Upper lobe of left lung (tissue), 6 donors: ENCODE measurements at regions not wholly inside any gene's neighbourhood (a gene's known extent, or its start where the extent isn't known, plus 50 kb on each side); places are given as distances from the start of the nearest gene placed in this dataset.

Experiments
- ATAC-seq, 2 donors: fragments of 200-7000 bp; cut with Tn5 transposase; one replicate each; pipeline ENCODE4 v1.9.1; 2022; ENCODE audit warnings: mild to moderate bottlenecking in 2 of 2, moderate library complexity in 2 of 2; ENCODE audit not compliant: low FRiP score in 2 of 2
- DNase-seq, 2 donors: peaks; one replicate each; pipeline ENCODE4 v3.0.0-alpha.2; 2019 to 2020
- H3K27ac ChIP-seq, 4 donors: fragments of 200-600 bp; sonication (generic); one replicate each; pipeline ENCODE4 v1.5.1; 2016 to 2019
- H3K27me3 ChIP-seq, 4 donors: fragments of 200-600 bp; sonication (generic); one replicate each; pipeline ENCODE4 v1.5.1; 2017 to 2019
- H3K36me3 ChIP-seq, 4 donors: fragments of 200-600 bp; sonication (generic); one replicate each; pipeline ENCODE4 v1.5.1; 2016 to 2019
- H3K4me1 ChIP-seq, 4 donors: fragments of 200-600 bp; sonication (generic); one replicate each; pipeline ENCODE4 v1.5.1; 2018 to 2019
- H3K4me3 ChIP-seq, 4 donors: fragments of 200-600 bp; sonication (generic); one replicate each; pipeline ENCODE4 v1.5.1; 2017 to 2019; ENCODE audit warnings: mild to moderate bottlenecking in 2 of 4, moderate library complexity in 1 of 4
- H3K9me3 ChIP-seq, 4 donors: fragments of 200-600 bp; sonication (generic); one replicate each; pipeline ENCODE4 v1.5.1; 2018 to 2019
- CTCF ChIP-seq, 6 experiments: fragments of 450-650 bp in 4 of 6; fragments of 200-600 bp in 2 of 6; sonication (generic) in 2 of 6; IDR thresholded peaks; one replicate each; pipeline ENCODE4 v1.5.1; 2016 to 2019; ENCODE audit warnings: antibody characterized with exemption in 6 of 6
- EP300 ChIP-seq, 4 donors: sonication (generic); formaldehyde crosslinking; IDR thresholded peaks; one replicate each; pipeline ENCODE4 v1.5.1; 2017; ENCODE audit warnings: antibody characterized with exemption in 4 of 4, control low read depth in 2 of 4
- POLR2A ChIP-seq, 4 donors: fragments of 450-650 bp; IDR thresholded peaks; one replicate each; pipeline ENCODE4 v1.5.1; 2016 to 2017; ENCODE audit warnings: antibody characterized with exemption in 4 of 4, mild to moderate bottlenecking in 2 of 4
- POLR2AphosphoS5 ChIP-seq, 2 donors: sonication (generic); formaldehyde crosslinking; IDR thresholded peaks; one replicate each; pipeline ENCODE4 v1.5.1; 2017; ENCODE audit warnings: antibody characterized with exemption in 2 of 2
- WGBS, 2 donors: methylation state at CpG; one replicate each; pipeline ENCODE4 v1.1.5; 2017 to 2018; 5-methylcytosine and 5-hydroxymethylcytosine counted together
- donor health status: DM: no; HTN: no; CAD: no; lungs with moderate emphysema.
- donor health status: DM: no; HTN: yes; CAD: no; lungs with severe emphysema.

DNA sequence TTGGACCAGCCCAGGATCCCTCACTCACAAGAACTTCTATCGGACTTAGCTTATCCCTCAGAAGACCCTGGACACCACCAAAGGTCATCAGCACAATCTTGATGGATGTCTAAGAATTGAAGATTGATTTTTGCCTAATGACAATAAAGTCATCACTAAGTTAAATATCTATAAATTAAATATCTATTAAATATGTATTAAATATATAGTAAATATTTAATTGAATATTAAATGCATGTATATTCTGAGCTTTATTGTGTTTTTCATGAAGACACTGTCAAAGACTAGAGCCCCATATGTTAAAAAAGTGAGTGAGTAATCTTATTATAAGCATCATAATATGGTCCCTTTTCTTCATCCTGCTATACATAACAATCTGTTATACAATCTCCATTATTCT, 751.1 kb downstream of the KCNJ2 start:
- 77 to 86% methylated on average over 1 of the region's 1 CpG for WGBS, 2 donors
- H3K4me3 ChIP-seq: no peak overlapping the region
- H3K27ac ChIP-seq: no peak overlapping the region
- H3K36me3 ChIP-seq: no peaks in the 10 kb centered on the region
- no peaks in the 10 kb centered on the region for H3K27me3 ChIP-seq
- TF ChIP-seq POLR2A (IDR thresholded peaks at IDR 0.05) (no peak), EP300 (IDR thresholded peaks at IDR 0.05) (no peak), POLR2AphosphoS5 (IDR thresholded peaks at IDR 0.05) (no peak), CTCF (IDR thresholded peaks at IDR 0.05) (no peak)
- no peak for ATAC-seq
- H3K9me3 ChIP-seq: peaks cover 0 to 23% (median 2%) of the 10 kb centered on the region in 4 donors
- no peak for DNase-seq
- no peaks in the 10 kb centered on the region for H3K4me1 ChIP-seq

DNA sequence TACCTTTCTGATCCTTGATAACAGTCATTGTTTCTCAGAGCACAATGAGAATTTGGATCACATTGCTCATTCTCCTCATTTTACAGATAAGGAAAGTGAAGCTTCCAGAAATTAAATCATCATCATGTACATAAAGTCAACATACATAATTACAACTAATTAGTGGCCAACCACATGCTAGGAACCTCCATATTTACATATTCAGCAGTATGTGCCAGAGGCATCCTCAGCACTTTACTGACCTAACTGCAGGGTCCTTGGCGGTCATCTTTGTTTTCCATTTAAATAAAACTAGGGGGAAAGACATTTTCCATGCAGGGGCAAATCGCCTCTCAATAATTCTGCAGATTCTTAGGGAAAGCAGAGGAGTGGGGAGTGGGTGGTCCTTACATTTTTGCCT, 752.9 kb downstream of the KCNJ2 start:
- H3K4me1 ChIP-seq: no peaks in the 10 kb centered on the region
- DNase-seq: no peak
- TF ChIP-seq POLR2A (IDR thresholded peaks at IDR 0.05) (no peak), CTCF (IDR thresholded peaks at IDR 0.05) (no peak), POLR2AphosphoS5 (IDR thresholded peaks at IDR 0.05) (no peak), EP300 (IDR thresholded peaks at IDR 0.05) (no peak)
- 81 to 83% methylated on average over 2 of the region's 2 CpGs for WGBS, 2 donors
- H3K27me3 ChIP-seq: no peaks in the 10 kb centered on the region
- H3K9me3 ChIP-seq: peaks cover 0 to 17% (median under 1%) of the 10 kb centered on the region in 4 donors
- no peak overlapping the region for H3K4me3 ChIP-seq
- H3K27ac ChIP-seq: no peak overlapping the region
- no peak for ATAC-seq
- H3K36me3 ChIP-seq: no peaks in the 10 kb centered on the region

DNA sequence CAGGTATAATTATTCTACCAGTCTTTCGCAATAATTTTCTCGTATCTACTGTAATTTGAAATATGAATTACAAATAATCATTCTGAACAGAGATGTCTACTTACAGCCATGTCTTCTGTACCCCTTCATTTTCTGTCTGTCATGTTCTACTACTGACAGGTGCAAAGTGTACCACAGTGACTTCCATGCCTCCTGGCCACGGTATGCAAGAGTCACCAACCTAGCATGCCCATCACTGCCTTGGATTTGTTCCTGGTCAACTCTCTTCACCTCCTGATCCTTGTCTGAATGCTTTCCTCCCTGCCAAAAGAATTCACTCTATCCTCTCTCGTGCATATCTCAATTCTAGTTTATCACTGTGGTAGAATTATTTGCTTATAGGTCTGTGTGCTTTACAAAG, 755.4 kb downstream of the KCNJ2 start:
- WGBS, 2 donors: 84 to 93% methylated on average over 4 of the region's 4 CpGs
- H3K27me3 ChIP-seq: no peaks in the 10 kb centered on the region
- ATAC-seq (no peak), DNase-seq (no peak)
- no peaks in the 10 kb centered on the region for H3K4me1 ChIP-seq
- no peaks in the 10 kb centered on the region for H3K9me3 ChIP-seq
- H3K36me3 ChIP-seq: no peaks in the 10 kb centered on the region
- H3K27ac ChIP-seq: no peak overlapping the region
- no peak overlapping the region for H3K4me3 ChIP-seq
- TF ChIP-seq POLR2AphosphoS5 (IDR thresholded peaks at IDR 0.05) (no peak), POLR2A (IDR thresholded peaks at IDR 0.05) (no peak), EP300 (IDR thresholded peaks at IDR 0.05) (no peak), CTCF (IDR thresholded peaks at IDR 0.05) (no peak)

DNA sequence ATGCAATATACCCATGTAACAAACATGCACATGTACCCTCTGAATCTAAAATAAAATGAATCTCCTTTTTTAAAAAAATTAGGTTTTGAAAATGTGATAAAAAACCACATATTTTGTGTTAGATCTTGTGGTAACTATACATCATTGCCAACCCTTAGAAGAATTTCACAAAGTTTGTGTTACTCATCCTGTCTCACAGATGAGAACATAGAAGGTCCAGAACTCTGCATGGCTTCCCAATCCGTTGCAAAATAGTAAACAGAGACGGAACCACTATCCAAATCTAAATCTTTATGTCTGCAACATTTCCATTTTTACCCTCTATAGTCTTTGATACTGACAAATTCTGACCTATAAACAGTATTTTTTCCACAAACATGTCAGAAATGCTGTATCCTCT, 759.9 kb downstream of the KCNJ2 start:
- H3K27ac ChIP-seq: no peak overlapping the region
- DNase-seq (no peak), ATAC-seq (no peak)
- TF ChIP-seq POLR2A (IDR thresholded peaks at IDR 0.05) (no peak), CTCF (IDR thresholded peaks at IDR 0.05) (no peak)
- H3K9me3 ChIP-seq: no peaks in the 10 kb centered on the region
- H3K27me3 ChIP-seq: no peaks in the 10 kb centered on the region
- no peaks in the 10 kb centered on the region for H3K4me1 ChIP-seq
- 76 to 77% methylated on average over 2 of the region's 2 CpGs for WGBS, 2 donors
- H3K36me3 ChIP-seq: no peaks in the 10 kb centered on the region
- H3K4me3 ChIP-seq: no peak overlapping the region

GRCh38 chr17:70934231-70934630, 764.9 kb downstream of the KCNJ2 start:
- ATAC-seq: no peak
- H3K27ac ChIP-seq: no peak overlapping the region
- WGBS, 2 donors: 86 to 91% methylated on average over 3 of the region's 3 CpGs
- TF ChIP-seq POLR2A (IDR thresholded peaks at IDR 0.05) (no peak), POLR2AphosphoS5 (IDR thresholded peaks at IDR 0.05) (no peak), EP300 (IDR thresholded peaks at IDR 0.05) (no peak)
- no peaks in the 10 kb centered on the region for H3K27me3 ChIP-seq
- H3K36me3 ChIP-seq: no peaks in the 10 kb centered on the region
- no peaks in the 10 kb centered on the region for H3K4me1 ChIP-seq
- no peak overlapping the region for H3K4me3 ChIP-seq
- no peaks in the 10 kb centered on the region for H3K9me3 ChIP-seq
- DNase-seq: no peak
